ENCODE measurements at regions not wholly inside any gene's neighbourhood (a gene's known extent, or its start where the extent isn't known, plus 50 kb on each side); places are given as distances from the start of the nearest gene placed in this dataset.
A peak's percentile ranks its signal among the peaks of the same experiment; 100 is the strongest.

GRCh38 chr5:167657016-167657415 lies 634.4 kb upstream of the WWC1 start:
- no peak for DNase-seq (ENCODE audit: low read depth)
- TF ChIP-seq CTCF (IDR thresholded peaks at IDR 0.05; ENCODE audit: insufficient read depth, low read depth, low read length, missing control alignments): no peak
- no peak overlapping the region for H3K4me3 ChIP-seq (ENCODE audit: low read length)

- DNase-seq (ENCODE audit: low read depth): no peak
- H3K4me3 ChIP-seq (ENCODE audit: low read length): no peak overlapping the region
- no peak for TF ChIP-seq CTCF (IDR thresholded peaks at IDR 0.05; ENCODE audit: insufficient read depth, low read depth, low read length, missing control alignments)
These were observed 632.6 kb upstream of the WWC1 start for GRCh38 chr5:167658889-167659288.

- no peak for DNase-seq (ENCODE audit: low read depth)
- TF ChIP-seq CTCF (IDR thresholded peaks at IDR 0.05; ENCODE audit: insufficient read depth, low read depth, low read length, missing control alignments): no peak
- no peak overlapping the region for H3K4me3 ChIP-seq (ENCODE audit: low read length)
These were observed 629.8 kb upstream of the WWC1 start for GRCh38 chr5:167661605-167662004.

- no peak for TF ChIP-seq CTCF (IDR thresholded peaks at IDR 0.05; ENCODE audit: insufficient read depth, low read depth, low read length, missing control alignments)
- no peak for DNase-seq (ENCODE audit: low read depth)
- H3K4me3 ChIP-seq (ENCODE audit: low read length): no peak overlapping the region
These were observed 627.1 kb upstream of the WWC1 start for GRCh38 chr5:167664222-167664804.

GRCh38 chr5:167665841-167666375 lies 625.5 kb upstream of the WWC1 start:
- no peak for TF ChIP-seq CTCF (IDR thresholded peaks at IDR 0.05; ENCODE audit: insufficient read depth, low read depth, low read length, missing control alignments)
- no peak for DNase-seq (ENCODE audit: low read depth)

GRCh38 chr5:167671176-167671575 lies 620.3 kb upstream of the WWC1 start:
- no peak overlapping the region for H3K4me3 ChIP-seq (ENCODE audit: low read length)
- no peak for TF ChIP-seq CTCF (IDR thresholded peaks at IDR 0.05; ENCODE audit: insufficient read depth, low read depth, low read length, missing control alignments)
- peak; percentile 54 for DNase-seq (ENCODE audit: low read depth)

More at GRCh38 chr5:167665841-167666375, 625.5 kb upstream of the WWC1 start:
- no peak overlapping the region for H3K4me3 ChIP-seq (ENCODE audit: low read length)

- no peak for DNase-seq (ENCODE audit: low read depth)
- H3K4me3 ChIP-seq (ENCODE audit: low read length): no peak overlapping the region
- no peak for TF ChIP-seq CTCF (IDR thresholded peaks at IDR 0.05; ENCODE audit: insufficient read depth, low read depth, low read length, missing control alignments)
These were observed 617.5 kb upstream of the WWC1 start for GRCh38 chr5:167673942-167674341.
